GM19452 (cell line): ENCODE measurements at regions not wholly inside any gene's neighbourhood (a gene's known extent, or its start where the extent isn't known, plus 50 kb on each side); places are given as distances from the start of the nearest gene placed in this dataset.

ENCODE experiments used
- ATAC-seq: cut with Tn5 transposase; IDR thresholded peaks from one replicate; pipeline ENCODE4 v1.9.1; 2021; ENCODE audit not compliant: unreplicated experiment

DNA sequence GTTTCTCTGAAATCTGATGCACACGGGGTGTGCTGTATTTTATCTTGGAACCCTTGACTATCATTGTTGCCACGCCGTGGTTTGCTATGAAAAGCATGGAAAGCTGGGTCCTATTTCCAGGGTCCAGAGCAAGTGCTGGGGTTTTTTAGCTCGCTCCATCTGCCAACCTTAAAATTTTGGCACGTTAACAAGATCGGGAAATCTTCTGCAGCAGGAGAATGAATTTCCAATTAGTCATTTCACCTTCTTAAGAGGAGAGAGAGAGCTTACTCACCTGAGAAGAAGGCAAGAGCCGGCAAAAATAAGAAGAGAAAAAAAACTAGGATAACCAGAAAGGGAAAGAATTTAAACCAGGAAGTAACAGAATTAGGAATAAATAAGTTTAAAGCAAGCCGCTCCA, 223.6 kb upstream of the CELF2 start:
- no peak for ATAC-seq

GRCh38 chr10:10794791-10795191, 222.9 kb upstream of the CELF2 start:
- no peak for ATAC-seq

DNA sequence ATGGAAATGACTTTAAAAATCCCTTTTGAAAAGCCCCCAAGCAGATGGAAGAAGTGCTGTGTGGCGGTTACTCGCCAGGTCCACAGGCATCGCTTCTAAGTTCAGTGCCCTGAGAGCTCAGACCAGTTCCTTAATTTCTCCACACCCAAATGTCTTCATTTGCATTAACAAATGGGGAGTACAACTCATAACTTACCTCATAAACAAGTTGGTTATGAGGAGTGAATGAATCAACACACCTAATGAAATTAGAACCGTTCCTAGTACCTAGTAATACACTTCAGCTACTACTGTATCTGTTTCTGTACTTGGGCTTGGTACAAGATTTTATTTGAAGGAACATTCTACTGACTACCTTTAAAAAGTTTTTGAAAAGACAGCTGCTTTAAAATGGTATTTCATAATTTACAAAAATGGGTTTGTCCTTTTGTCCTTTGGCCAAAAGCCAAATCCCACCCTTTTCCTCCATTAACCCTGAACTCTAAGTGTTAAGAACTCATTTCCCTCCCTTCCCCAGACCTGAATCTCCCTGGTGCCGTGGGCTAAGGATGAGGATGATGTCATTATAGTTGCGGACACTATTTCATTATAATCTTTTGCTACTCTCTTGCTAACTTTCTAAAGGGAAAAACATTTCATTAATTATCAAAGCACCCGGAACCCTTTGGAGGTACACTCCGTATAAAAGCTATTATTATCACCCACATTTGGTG, 221.5 kb upstream of the CELF2 start:
- ATAC-seq = no peak

DNA sequence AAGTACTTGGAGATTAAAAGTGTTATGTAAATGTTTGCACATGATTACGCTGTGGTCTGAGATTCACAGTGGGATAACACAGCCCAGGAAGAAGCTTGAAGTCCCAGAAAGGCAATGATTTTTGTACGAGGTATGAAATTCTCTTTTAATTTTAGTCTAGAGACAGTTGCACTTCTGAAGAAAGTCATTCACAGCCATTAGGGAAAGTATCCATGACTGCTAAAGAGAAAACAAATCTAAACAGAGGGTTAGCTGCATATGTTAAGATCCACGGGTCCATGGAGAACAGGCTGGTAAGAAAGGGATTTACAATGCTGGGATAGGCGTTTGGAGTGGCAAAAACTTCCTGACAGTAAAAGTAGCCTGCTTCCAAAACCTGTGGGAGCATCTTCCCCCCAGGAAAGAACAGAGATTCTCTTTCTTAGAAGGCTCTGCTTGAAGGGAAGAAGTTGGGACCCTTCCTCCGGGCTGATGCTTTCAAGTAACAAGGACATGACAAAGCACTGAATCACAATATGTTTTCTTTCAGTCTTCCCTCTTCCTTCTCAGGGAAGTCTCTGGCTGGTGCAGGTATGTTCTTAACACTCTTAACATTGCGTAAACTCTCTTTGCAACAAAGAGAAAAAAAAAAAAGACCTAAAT, 220.8 kb upstream of the CELF2 start:
- no peak for ATAC-seq

DNA sequence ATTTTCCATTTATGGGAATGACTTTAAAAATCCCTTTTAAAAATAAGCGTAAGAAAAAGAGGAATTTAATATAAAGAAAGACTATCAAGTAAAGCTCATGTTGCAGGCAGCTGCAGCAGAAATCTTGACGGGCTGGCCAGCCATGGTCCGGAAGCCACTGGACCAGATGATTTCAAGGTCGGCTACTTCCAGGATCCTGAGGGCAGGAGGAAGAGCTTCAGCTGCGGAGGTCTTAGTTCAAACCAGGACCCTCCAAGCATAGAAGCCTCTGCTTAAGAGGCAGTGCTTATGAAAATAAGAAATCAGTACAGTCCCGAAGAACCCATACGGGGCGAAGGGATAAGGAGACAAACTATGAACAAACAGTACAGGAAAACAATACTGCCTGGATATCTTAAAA, 220.2 kb upstream of the CELF2 start:
- ATAC-seq = no peak

GRCh38 chr10:10798102-10798863, 219.4 kb upstream of the CELF2 start:
- ATAC-seq = no peak

DNA sequence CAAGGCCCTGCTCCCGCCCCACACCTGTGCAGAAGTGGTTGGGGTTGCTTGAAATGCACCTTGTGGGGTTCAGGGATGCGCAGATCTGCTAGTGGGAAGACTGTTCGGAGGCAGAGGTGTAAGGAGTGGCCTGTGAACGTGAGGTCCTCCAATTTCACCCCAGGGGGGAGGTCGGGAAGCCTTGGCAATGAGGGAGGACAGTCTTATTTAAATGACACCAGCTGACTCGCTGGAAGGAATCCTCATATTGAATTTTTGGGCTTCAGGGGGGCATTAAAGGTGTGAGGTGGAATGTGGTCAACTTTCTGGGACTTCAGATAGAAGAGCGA, 218.8 kb upstream of the CELF2 start:
- no peak for ATAC-seq

- no peak for ATAC-seq
These were observed 216.7 kb upstream of the CELF2 start for GRCh38 chr10:10800961-10801360.

- ATAC-seq = no peak
These were observed 214.4 kb upstream of the CELF2 start for GRCh38 chr10:10803278-10803677.

GRCh38 chr10:10804061-10804460, 213.6 kb upstream of the CELF2 start:
- no peak for ATAC-seq

DNA sequence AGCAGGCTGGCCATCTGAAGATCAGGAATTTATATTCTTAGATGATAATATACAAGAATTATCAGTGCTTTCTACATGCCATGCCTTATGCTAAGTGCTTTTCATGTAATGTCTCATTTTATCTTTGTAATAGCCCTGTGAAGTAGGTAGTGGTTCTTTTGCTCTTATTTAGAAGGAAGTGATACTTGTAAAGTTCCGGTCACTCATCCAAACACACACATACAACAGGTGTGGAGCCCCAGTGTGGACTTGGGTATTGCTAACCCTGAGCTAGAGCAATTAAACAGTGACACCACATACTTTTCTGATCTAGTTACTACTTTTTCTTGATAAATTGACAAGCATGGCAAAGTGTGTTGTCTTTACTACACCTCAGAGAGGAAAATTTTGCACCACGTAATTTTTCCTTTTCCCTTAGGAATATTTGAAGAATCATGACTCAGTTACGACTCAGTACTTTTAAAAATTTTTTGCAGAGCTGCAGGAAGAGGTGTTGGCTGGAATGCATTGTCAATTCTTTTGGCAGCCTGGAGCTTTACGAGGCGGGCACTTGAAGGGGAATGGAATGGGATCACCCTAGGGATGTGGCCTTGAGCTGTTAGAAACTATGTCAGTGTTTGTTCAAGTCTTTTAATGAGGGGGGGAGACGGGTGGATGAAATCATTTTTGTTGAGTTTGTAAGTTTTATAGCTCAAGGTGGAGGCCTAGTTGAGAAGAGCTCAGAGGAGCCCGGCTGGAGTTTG, 212.5 kb upstream of the CELF2 start:
- ATAC-seq = no peak

GRCh38 chr10:10807106-10807505, 210.6 kb upstream of the CELF2 start:
- ATAC-seq = no peak

DNA sequence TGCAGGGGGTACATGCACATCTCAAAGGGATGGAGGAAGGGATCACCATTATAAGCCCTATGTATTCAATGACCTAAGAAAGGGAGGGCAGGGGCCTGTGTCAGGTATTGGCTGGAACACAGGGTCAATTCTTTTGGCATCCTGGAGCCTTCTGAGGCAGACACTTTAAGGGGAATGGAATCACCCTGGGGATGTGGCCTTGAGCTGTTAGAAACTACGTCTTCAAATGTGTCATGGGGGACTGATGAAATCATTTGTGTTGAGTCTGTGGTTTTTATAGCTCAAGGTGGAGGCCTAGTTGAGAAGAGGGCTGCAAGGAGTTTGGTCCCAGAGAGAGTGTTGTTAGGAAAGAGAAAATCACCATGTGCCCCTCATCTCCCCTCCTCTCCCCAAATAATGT, 206.1 kb upstream of the CELF2 start:
- no peak for ATAC-seq

GRCh38 chr10:10813656-10814055, 204.0 kb upstream of the CELF2 start:
- no peak for ATAC-seq

GRCh38 chr10:10814069-10814468, 203.6 kb upstream of the CELF2 start:
- no peak for ATAC-seq

DNA sequence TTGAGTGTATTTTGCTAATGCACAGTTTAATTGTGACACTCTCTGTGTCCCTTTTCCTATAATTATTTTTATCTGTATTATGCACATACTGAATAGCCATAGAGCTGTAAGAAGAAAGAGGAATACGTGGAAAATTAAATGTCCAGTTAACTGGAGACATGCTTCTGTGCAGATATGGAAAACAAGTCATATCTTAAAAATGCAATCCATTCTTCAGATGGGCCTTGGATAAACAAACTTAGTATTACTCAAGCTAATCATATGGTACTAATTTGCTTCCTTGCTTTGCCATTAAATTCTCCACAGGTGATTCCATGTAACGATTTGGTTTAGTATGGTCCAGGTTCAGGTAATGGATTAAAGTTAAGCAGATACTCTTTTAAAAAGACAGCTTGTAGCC, 201.2 kb upstream of the CELF2 start:
- ATAC-seq = no peak

GRCh38 chr10:10817609-10818008, 200.1 kb upstream of the CELF2 start:
- ATAC-seq = no peak

GRCh38 chr10:10818082-10818481, 199.6 kb upstream of the CELF2 start:
- ATAC-seq = no peak

GRCh38 chr10:10819206-10819856, 198.3 kb upstream of the CELF2 start:
- no peak for ATAC-seq

GRCh38 chr10:10821926-10822325, 195.7 kb upstream of the CELF2 start:
- no peak for ATAC-seq

DNA sequence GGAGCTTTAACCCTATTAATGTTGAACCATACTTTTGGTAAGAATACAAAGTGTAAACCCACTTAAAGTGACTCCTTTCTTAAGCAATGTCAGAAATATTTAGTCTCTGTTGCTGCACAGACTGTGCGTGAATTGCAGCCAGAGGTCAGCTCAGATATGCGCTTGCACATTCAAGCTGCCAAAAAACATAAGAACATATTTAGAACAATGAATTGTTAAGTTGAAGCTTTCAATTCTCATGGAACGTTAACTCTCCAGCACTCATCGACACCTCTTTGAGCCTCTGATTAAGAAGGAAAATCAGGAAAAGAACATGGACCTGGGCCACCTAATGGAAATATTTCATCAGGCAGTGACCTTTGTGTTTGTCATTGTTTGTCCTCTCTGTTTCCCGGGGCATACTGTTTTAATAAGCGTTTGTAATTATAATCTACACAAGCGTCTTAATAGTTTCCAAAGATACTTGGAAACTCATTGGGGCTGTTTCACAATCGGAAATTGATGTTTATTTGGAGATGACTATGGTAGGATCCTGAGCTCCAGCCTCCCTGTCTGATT, 193.0 kb upstream of the CELF2 start:
- ATAC-seq = no peak
